ENCODE measurements at regions not wholly inside any gene's neighbourhood (a gene's known extent, or its start where the extent isn't known, plus 50 kb on each side); places are given as distances from the start of the nearest gene placed in this dataset.

GRCh38 chr13:78065141-78065540, 146.5 kb upstream of the EDNRB start:
- TF ChIP-seq CTCF (conservative IDR thresholded peaks at IDR 0.05; ENCODE audit: low read depth in 2 of 2): no peak
- no peak for TF ChIP-seq JUNB (IDR thresholded peaks at IDR 0.05; ENCODE audit: unreplicated experiment)
- TF ChIP-seq POLR2AphosphoS5 (IDR thresholded peaks at IDR 0.05; ENCODE audit: low read depth): no peak

Data from GM23338 (cell line).